HG03039 (cell line): ENCODE measurements at regions not wholly inside any gene's neighbourhood (a gene's known extent, or its start where the extent isn't known, plus 50 kb on each side); places are given as distances from the start of the nearest gene placed in this dataset.

Experiments
- ATAC-seq: cut with Tn5 transposase; IDR thresholded peaks from one replicate; pipeline ENCODE4 v1.9.1; 2021; ENCODE audit warnings: mild to moderate bottlenecking, moderate library complexity; ENCODE audit not compliant: unreplicated experiment

DNA sequence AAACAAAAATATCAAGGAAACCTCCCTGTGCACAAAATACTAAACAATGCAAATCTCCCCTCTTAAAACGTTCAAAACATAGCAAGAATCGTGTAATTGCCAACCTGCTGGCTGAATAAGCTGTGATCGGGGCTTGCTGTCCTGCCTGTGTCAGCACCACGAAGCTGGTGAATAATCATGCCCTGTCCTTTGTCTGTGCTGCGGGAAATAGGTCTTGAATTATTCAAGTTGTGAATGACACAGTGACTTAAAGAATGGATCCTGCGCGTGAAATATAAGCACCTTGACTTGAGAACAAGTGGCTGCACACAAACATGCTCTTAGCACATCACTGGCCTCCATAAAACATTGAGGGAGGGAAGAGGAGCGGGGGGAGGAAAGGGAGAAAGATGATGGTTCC lies 130.2 kb downstream of the OAT start:
- no peak for ATAC-seq

DNA sequence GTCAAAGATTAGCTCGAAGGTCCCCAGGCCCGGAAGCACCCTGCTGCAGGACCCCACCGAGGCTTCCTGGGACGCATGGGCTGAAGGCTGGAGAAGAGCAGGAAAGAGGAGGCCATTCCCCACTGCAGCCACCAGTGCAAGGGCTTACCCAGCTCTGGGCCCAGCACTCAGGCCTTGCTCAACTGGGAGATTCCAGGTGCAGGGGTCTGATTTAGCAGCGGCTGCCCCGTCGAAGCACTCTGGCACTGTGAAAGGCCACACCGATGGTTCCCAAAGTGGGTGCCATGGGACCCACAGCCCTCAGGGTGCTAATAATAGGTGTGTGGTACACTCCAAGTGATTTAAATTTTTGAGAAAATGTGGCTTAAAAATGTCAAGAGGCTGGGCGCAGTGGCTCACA lies 130.9 kb downstream of the OAT start:
- ATAC-seq = no peak

GRCh38 chr10:124287071-124287685 lies 131.5 kb downstream of the OAT start:
- ATAC-seq = no peak

GRCh38 chr10:124286621-124287020 lies 132.1 kb downstream of the OAT start:
- no peak for ATAC-seq

GRCh38 chr10:124285587-124286527 lies 132.9 kb downstream of the OAT start:
- peak; percentile 62 for ATAC-seq

GRCh38 chr10:124283949-124284250 lies 134.8 kb downstream of the OAT start:
- no peak for ATAC-seq

DNA sequence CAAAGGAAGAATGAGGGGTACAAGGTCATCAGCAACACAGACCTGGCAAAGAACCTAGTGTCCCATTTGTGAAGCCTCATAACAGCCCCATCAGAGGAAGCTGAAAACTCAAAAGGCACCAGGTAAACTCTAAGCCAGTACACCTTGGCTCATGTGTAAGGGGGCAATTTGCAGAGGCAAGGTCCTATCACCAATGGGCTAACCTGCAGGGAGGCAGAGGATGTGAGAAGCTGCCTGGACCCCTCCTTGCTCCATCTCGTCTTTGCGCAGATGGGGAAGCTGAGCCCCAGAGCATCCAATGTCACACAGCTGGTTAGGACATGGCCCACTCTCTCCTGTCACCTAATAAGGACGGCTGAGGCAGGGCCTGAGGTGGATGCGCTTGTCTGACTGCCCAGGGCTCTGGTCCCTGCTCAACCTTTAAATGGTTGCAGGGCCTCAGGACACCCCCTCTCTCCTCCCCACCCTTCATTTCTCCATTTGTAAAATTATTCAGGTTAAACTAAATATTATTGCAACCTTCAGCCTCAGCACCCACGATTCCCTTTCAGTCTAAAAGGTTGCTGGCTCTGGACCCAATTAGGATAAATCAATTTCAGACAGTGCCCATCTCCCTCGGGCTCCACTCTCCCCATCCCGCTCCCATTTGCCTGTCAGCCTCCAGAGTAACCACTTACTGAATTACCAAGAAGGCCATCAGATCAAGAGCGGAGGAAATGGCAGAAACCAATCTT lies 135.3 kb downstream of the OAT start:
- no peak for ATAC-seq

- no peak for ATAC-seq
These were observed 136.4 kb downstream of the OAT start for GRCh38 chr10:124282326-124282725.

- ATAC-seq = no peak
These were observed 137.1 kb downstream of the OAT start for GRCh38 chr10:124281666-124282065.

GRCh38 chr10:124280916-124281315 lies 137.8 kb downstream of the OAT start:
- no peak for ATAC-seq

DNA sequence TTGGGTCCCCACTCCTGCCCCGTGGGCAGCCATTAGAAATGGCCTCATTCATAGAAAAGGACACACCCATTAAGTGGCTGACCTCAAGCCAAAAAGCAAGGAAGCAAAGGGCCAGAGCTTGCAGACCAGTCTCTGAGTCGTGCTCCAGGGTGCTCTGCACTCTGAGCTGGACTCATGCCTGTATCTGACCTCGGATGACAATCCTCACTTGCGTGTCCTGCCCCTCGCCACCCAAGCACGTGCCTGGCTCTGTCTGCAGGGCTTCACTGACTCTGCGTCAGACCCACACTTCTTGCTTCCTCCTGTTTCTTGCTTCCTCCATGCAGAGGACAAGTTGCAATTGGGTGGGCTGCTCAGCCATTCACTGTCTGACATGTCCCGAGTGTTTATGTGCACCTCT lies 138.8 kb downstream of the OAT start:
- ATAC-seq = no peak

- ATAC-seq = no peak
These were observed 139.4 kb downstream of the OAT start for GRCh38 chr10:124279298-124279697.

DNA sequence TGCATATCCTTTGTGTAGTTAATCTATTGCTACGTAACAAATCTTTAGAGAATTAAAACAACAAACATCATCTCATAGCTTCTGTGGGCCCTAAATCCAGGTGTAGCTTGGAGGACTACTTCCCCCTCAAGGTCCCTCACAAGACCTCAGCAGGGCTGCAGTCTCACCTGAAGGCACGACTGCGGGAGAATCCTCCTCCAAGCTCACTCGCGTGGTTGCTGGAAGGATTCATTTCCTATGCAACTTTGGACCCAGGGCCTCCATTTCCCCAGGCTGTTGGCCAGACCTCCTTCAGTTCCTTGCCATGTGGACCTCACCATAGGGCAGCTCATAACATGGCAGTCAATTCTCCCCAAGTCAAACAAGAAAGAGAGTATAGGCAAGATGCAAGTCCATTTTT lies 140.4 kb downstream of the OAT start:
- ATAC-seq = no peak

GRCh38 chr10:124273141-124273540 lies 145.6 kb downstream of the OAT start:
- no peak for ATAC-seq

DNA sequence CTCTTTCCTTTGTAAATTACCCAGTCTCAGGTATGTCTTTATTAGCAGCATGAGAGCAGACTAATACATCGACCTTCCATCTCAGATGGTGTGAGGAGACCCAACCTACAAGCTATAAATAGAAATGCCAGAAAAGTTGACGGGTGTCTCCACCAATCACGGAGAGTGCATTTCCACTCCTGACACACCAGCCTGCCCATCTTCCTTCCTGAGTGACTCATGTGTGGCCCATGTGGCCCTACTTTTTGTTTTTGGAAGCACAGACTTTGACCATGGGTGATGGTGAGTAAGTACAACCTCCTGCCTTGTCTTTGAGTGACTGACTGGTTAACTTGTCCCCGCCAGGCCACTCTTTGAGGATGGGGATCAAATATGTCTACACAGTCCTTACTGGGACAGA lies 147.0 kb downstream of the OAT start:
- no peak for ATAC-seq

GRCh38 chr10:124270530-124271327 lies 148.0 kb downstream of the OAT start:
- ATAC-seq = no peak

DNA sequence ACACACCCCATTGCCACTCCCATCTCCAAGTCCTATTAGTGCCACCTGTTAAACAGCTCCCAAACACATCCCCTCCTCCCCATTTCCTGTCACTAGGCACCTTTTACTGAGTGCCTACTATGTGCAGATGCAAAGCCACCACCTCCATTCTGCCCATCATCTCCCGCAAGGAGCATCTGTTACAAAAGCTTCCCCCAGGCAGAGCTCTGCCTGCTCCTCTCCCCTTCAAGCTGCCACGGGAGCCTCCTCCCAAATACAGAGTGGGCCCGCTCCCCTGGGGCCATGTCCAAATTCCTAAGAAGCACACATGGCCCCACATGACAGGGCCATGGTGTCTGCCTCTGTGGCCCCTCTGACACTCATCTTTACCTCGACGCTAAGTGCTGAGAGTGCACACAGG lies 149.7 kb downstream of the OAT start:
- ATAC-seq = no peak

DNA sequence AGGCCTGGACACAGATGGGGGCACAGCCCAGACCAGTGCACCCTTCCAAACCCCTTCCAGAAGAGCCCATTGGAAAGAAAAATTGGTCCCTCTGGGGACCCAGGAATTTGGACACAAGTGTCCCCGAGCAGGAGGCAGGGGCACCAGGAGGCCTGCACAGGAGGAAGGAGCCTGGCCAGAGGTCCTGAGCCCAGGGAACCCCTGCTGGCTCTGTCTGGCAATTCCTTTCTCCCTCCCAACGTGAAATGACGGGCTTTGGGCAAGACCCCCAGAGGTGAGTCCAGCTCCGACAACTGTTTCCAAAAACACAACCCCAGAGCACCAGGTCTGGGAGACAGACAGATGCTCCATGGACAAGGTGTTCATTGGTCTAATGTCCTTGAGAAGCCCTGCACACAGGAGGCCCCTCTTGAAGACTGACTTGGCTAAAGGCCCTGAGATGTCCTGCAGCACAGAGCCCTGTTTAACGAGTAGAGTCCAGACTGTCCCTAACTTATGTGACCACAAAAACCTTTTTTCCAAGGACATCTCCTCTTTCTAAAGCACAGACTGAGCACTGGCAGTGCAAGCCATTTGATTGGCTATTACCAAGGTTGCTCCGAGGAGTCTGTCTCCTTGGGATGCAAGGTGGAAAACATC lies 150.7 kb downstream of the OAT start:
- no peak for ATAC-seq

DNA sequence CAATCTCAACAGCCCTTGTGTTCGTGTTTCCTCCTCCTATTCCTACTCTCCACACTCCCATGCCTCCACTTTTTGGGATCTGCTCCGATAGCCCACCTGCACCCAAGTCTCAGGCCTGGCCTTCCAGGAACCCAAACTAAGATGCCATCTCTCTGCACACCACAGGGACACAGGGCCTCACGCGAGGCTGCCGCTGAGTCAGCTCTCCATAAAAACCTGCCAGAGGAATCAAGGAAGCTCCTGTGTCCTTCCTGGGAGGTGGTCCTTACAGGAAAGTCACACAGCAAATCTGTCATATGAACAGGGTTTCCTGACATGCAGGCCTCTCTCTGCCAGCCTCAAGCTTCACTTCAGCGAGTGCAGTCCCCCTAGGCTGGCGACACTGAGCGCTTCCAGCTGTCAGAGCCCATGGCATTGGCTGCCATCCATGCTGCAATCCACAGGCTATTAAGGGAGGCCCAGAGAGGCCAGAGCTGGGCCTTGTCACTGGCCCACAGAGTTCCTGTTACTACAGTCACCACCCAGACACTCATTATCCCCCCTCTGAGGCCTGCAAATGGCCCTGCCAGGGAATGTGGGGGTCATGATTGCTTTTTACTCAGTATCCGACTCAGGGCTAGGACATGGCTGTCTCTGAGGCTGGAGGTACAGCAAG lies 151.4 kb downstream of the OAT start:
- no peak for ATAC-seq
